ENCODE measurements at regions not wholly inside any gene's neighbourhood (a gene's known extent, or its start where the extent isn't known, plus 50 kb on each side); places are given as distances from the start of the nearest gene placed in this dataset.

GRCh38 chr3:162041622-162042021 is 545.0 kb downstream of the OTOL1 start (continued):
- no peak for TF ChIP-seq ZNF134 (CRISPR knock-in tag; conservative IDR thresholded peaks at IDR 0.05)

GRCh38 chr3:162052636-162053035 is 556.0 kb downstream of the OTOL1 start:
- Histone ChIP-seq H3K4me1 (replicated peaks in 1 of 2; ENCODE audit: control insufficient read depth in 2 of 2, insufficient read depth in 2 of 2, low read length in 2 of 2) (no peaks in the 10 kb centered on the region), H3K79me2 (ENCODE audit: control insufficient read depth, insufficient read depth, low read length) (no peaks in the 10 kb centered on the region), H3K27me3 (ENCODE audit: control insufficient read depth in 2 of 2, insufficient read depth in 2 of 2, low read length in 2 of 2) (no peaks in the 10 kb centered on the region), H3K27ac (ENCODE audit: extremely low read depth, low read depth, low read length) (no peak overlapping the region), H3K9me3 (replicated peaks; ENCODE audit: control insufficient read depth, insufficient read depth, low read depth, low read length) (no peaks in the 10 kb centered on the region; the same call in 1 of the 2 replicates), H3K9ac (ENCODE audit: insufficient read depth in 1 of 2, low read depth in 2 of 2, low read length in 2 of 2) (no peak overlapping the region), H3K4me2 (ENCODE audit: insufficient read depth, low read length) (no peak overlapping the region), H2AFZ (ENCODE audit: low read depth, low read length) (no peak overlapping the region), H4K20me1 (replicated peaks; ENCODE audit: control insufficient read depth, insufficient read depth, low read length) (no peaks in the 10 kb centered on the region), H3K36me3 (ENCODE audit: control insufficient read depth, insufficient read depth, low read length) (no peaks in the 10 kb centered on the region), H3K9me1 (ENCODE audit: control insufficient read depth, insufficient read depth, low read length) (no peaks in the 10 kb centered on the region), H3K4me3 (no peak overlapping the region)
- no peak for DNase-seq (ENCODE audit: extremely low read depth in 1 of 4, low spot score in 3 of 4)
- in situ Hi-C loops (cut with MboI) (no loop called here), intact Hi-C loops (cut with micrococcal nuclease) (no loop called here)
- no TSS peak for BruUV-seq (replicated peaks)
- no peak for ATAC-seq
- ChIA-PET CTCF (ENCODE audit: low intra/inter-chr PET ratio) (no interaction called here), POLR2A (no interaction called here)
- TF ChIP-seq SUPT5H (IDR thresholded peaks at IDR 0.05) (no peak), ZKSCAN3 (CRISPR knock-in tag; IDR thresholded peaks at IDR 0.05) (no peak), ZNF23 (CRISPR knock-in tag; IDR thresholded peaks at IDR 0.05) (no peak), HNRNPL (IDR thresholded peaks at IDR 0.05; ENCODE audit: low read depth, low read length) (no peak), NR3C1 (CRISPR knock-in tag; IDR thresholded peaks at IDR 0.05) (no peak), CHCHD3 (CRISPR knock-in tag; IDR thresholded peaks at IDR 0.05) (no peak), MECOM (CRISPR knock-in tag; IDR thresholded peaks at IDR 0.05) (no peak)
- FAIRE-seq = no peak
